ENCODE measurements at regions not wholly inside any gene's neighbourhood (a gene's known extent, or its start where the extent isn't known, plus 50 kb on each side); places are given as distances from the start of the nearest gene placed in this dataset.

DNA sequence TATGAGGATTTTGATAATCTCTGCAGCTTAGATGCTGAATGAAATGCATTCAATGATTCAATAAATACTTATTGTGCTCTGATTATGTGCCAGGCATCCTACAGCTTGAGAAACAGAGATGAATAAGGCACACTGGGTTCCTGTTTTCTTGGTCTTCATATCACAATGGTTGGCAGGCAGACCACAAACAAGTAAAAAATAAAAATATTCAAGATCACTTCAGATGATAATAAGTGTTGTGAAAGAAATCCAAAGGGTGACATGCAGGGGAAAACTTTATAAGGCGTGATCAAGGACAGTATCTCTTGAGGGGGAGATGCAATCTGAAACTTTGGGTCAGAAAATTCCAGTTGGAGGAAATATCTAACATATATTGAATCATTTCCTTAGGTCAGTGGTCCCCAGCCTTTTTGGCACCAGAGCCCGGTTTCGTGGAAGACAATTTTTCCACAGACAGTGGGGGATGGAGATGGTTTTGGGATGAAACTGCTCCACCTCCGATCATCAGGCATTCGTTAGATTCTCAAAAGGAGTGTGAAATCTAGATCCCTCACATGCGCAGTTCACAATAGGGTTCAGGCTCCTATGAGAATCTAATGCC is 73.7 kb upstream of the RAP1B start:
- Histone ChIP-seq H3K27ac (ENCODE audit: control insufficient read depth, insufficient read depth, low read length) (no peak overlapping the region), H3K4me1 (ENCODE audit: control insufficient read depth, extremely low read depth, insufficient read depth, low read length) (no peaks in the 10 kb centered on the region), H3K4me3 (ENCODE audit: control insufficient read depth in 2 of 3, extremely low read depth in 1 of 3, insufficient read depth in 2 of 3, low read depth in 1 of 3, low read length in 3 of 3) (no peak overlapping the region), H3K9ac (ENCODE audit: control insufficient read depth, extremely low read depth, insufficient read depth, low read length) (no peak overlapping the region), H2AFZ (ENCODE audit: control insufficient read depth, low read length) (no peak overlapping the region), H3K9me1 (ENCODE audit: control insufficient read depth, extremely low read depth, insufficient read depth, low read length) (no peaks in the 10 kb centered on the region), H3K9me3 (ENCODE audit: control insufficient read depth, low read depth, low read length) (no peaks in the 10 kb centered on the region), H3K79me2 (ENCODE audit: control insufficient read depth, insufficient read depth, low read length) (no peaks in the 10 kb centered on the region), H3K27me3 (ENCODE audit: control insufficient read depth, extremely low read depth, insufficient read depth, low read length) (no peaks in the 10 kb centered on the region), H3K4me2 (ENCODE audit: control insufficient read depth, extremely low read depth, insufficient read depth, low read depth, low read length) (no peak overlapping the region), H3K36me3 (ENCODE audit: control insufficient read depth in 2 of 2, extremely low read depth in 1 of 2, insufficient read depth in 2 of 2, low read length in 2 of 2) (no peaks in the 10 kb centered on the region), H4K20me1 (ENCODE audit: control insufficient read depth, extremely low read depth, insufficient read depth, low read length) (no peaks in the 10 kb centered on the region)
- dilution Hi-C loops (cut with MboI; ENCODE audit: extremely low pct_ligation_motif_present, low sequenced_read_pairs) = no loop called here
- TF ChIP-seq EZH2 (IDR thresholded peaks at IDR 0.05; ENCODE audit: low read length) (no peak), CTCF (optimal IDR thresholded peaks at IDR 0.05 in 1 of 3, IDR thresholded peaks at IDR 0.05 in 1 of 3, conservative IDR thresholded peaks at IDR 0.05 in 1 of 3; ENCODE audit: extremely low read depth in 1 of 3, insufficient read depth in 2 of 3, low read length in 3 of 3) (no peak)
- DNase-seq (ENCODE audit: low read depth, low spot score) (no peak), FAIRE-seq (no peak)

DNA sequence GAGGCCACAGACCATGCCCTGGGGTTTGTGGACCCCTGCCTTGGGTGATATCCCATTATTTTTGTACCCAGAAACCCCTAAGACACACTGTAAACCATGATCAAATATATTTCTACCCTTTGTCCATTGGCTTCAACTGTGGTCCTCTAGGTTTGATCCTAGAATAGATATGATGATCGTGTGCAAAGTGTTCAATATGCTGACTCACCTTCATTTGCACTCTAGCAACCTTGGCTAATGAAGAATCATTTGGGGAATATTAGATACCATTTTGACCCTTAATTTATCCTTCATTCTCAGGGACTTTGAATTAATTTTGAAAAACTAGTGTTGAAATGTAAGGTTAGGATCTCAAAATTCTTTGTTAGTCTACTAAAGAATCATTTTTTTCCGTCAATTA is 73.1 kb upstream of the RAP1B start:
- dilution Hi-C loops (cut with MboI; ENCODE audit: extremely low pct_ligation_motif_present, low sequenced_read_pairs) = no loop called here

More for the DNA sequence above, 73.1 kb upstream of the RAP1B start:
- Histone ChIP-seq H3K27me3 (ENCODE audit: control insufficient read depth, extremely low read depth, insufficient read depth, low read length) (no peaks in the 10 kb centered on the region), H3K27ac (ENCODE audit: control insufficient read depth, insufficient read depth, low read length) (no peak overlapping the region), H3K36me3 (ENCODE audit: control insufficient read depth in 2 of 2, extremely low read depth in 1 of 2, insufficient read depth in 2 of 2, low read length in 2 of 2) (no peaks in the 10 kb centered on the region), H3K4me1 (ENCODE audit: control insufficient read depth, extremely low read depth, insufficient read depth, low read length) (no peaks in the 10 kb centered on the region), H3K79me2 (ENCODE audit: control insufficient read depth, insufficient read depth, low read length) (no peaks in the 10 kb centered on the region), H4K20me1 (ENCODE audit: control insufficient read depth, extremely low read depth, insufficient read depth, low read length) (no peaks in the 10 kb centered on the region), H2AFZ (ENCODE audit: control insufficient read depth, low read length) (no peak overlapping the region), H3K9me3 (ENCODE audit: control insufficient read depth, low read depth, low read length) (no peaks in the 10 kb centered on the region), H3K4me2 (ENCODE audit: control insufficient read depth, extremely low read depth, insufficient read depth, low read depth, low read length) (no peak overlapping the region), H3K9ac (ENCODE audit: control insufficient read depth, extremely low read depth, insufficient read depth, low read length) (no peak overlapping the region), H3K4me3 (ENCODE audit: control insufficient read depth in 2 of 3, extremely low read depth in 1 of 3, insufficient read depth in 2 of 3, low read depth in 1 of 3, low read length in 3 of 3) (no peak overlapping the region), H3K9me1 (ENCODE audit: control insufficient read depth, extremely low read depth, insufficient read depth, low read length) (no peaks in the 10 kb centered on the region)
- TF ChIP-seq EZH2 (IDR thresholded peaks at IDR 0.05; ENCODE audit: low read length) (no peak), CTCF (optimal IDR thresholded peaks at IDR 0.05 in 1 of 3, IDR thresholded peaks at IDR 0.05 in 1 of 3, conservative IDR thresholded peaks at IDR 0.05 in 1 of 3; ENCODE audit: extremely low read depth in 1 of 3, insufficient read depth in 2 of 3, low read length in 3 of 3) (no peak)
- FAIRE-seq (no peak), DNase-seq (ENCODE audit: low read depth, low spot score) (no peak)

Measured in keratinocyte (primary cell).